ENCODE measurements at regions not wholly inside any gene's neighbourhood (a gene's known extent, or its start where the extent isn't known, plus 50 kb on each side); places are given as distances from the start of the nearest gene placed in this dataset.

DNA sequence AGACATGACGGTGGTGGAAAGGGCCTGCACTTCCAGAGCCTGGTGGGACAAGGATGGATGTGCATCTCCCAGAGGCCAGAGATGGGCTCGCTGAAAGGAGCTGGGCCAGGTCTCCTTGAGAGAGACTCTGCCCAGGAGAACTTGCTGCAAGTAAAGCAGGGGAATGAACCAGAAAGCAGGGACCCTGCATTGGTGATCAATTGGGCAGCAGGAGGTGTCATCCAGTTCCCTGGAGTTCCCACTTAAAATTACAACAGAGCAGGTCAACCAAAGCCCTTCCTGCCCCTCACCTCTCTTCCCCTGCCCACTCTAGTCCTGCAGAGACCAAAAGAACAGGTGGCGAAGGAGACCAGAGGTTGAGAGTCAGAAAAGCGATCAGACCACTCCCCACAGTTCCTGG lies 69.7 kb upstream of the CAB39 start:
- DNase-seq (ENCODE audit: low read depth): no peak

DNA sequence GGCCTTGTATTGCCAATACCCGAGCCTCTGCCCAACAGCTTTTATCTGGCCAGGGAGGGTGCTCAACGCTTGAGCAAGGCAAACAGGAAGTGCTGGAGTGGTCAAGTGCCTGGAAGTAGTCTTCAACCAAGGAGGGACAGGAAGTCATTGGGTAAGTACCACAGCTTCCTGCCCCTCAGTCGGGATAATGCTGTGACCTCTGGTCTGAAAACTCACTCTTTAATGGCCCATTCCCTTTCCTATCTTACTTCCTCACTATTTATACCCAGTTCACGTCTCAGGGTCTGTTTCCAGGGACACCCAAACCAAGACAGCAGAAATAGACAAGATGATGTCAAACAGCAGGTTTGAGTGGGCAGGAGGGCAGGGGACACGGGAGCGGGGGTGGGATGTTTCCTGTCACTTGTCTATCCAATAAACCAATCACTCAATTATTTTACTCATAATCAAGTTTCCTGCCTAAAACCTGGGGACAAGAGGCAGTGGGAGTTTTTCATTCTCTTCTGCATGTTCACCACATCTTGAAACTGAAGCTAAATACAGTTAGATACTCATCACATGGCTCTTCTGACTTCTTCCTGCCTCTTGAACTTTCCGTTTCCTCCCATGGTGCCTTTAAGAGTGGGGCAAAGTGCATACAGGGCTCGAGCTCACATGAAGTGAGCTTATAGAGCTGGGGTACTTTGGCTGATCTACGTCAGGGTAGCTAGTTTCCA lies 68.9 kb upstream of the CAB39 start:
- no peak for DNase-seq (ENCODE audit: low read depth)

DNA sequence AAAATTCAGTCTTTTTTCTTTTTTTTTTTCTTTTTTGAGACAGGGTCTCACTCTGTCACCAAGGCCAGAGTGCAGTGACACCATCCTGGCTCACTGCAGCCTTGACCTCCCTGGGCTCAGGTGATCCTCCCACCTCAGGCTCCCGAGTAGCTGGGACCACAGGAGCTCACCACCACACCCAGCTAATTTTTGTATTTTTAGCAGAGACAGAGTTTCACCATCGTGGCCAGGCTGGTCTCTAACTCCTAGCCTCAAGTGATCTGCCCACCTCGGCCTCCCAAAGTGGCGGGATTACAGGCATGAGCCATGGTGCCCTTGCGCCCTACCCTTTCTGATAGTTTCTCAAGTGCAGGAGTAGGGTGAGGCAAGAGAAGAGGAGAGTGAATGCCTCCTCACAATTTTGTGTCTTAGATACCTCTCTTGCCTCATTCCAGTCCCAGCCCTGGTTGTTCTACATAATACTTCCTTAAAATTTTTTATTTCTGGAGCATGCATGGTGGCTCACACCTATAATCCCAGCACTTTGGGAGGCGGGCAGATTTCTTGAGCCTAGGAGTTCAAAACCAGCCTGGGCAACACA lies 68.2 kb upstream of the CAB39 start:
- DNase-seq (ENCODE audit: low read depth): no peak

DNA sequence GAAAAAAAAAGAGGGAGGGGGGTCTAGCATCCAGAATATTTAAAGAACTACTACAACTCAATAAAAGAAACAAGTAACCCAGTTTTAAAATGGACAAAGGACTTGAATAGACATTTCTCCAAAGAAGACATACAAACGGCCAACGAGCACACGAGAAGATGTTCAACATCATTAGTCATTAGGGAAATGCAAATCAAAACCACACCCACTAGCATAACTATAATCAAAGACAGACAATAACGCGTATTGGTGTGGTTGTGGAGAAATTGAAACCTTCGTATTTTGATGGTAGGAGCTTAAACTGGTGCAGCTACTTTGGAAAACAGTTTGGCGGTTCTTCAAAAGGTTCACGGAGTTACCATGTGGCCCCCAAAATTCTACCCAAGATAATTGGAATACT lies 64.3 kb upstream of the CAB39 start:
- DNase-seq (ENCODE audit: low read depth): no peak

DNA sequence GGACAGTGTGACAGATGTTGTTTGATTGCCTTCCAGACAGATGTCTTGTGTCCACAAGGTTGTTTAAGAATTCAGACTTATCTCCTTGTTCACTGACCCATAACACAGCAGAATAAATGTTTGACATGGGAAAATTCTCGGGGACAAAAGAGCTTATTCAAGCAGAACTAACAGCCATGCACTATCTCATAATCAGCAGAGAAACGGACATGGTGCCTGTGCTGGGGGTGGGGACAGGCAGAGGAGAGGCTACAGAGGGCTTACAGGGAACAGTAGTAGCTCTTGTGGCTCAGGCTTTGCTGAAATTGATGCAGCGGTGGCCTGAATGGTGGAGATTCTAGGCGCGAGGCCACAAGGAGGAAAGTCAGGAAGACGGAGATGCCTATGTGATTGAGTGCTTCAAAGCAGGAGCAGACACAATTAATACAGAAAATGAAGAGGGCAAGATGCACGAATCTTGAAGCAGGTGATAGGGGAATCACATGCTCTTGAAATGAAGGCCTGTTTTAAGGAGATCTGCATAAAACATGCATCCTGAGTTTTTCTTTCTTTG lies 62.0 kb upstream of the CAB39 start:
- DNase-seq (ENCODE audit: low read depth): no peak

DNA sequence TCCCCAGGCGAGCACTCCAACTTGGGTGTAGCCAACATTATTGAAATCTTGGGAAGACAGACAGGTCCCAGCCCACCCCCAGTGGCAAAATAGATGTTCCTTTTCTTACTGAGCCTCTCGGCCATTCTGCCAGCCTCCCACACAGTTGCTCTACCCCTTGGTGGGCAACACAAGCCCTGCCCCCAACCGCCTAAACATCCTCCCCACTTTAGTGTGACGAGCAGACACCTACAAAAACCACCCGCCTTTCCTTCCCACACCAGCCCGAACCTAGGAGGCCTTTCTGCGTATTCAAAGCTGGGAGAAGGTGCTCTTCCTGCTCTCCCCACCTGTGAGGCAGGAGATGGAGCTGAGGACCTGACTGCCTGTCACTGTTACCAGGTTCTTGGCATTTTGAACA lies 58.6 kb upstream of the CAB39 start:
- no peak for DNase-seq (ENCODE audit: low read depth)

DNA sequence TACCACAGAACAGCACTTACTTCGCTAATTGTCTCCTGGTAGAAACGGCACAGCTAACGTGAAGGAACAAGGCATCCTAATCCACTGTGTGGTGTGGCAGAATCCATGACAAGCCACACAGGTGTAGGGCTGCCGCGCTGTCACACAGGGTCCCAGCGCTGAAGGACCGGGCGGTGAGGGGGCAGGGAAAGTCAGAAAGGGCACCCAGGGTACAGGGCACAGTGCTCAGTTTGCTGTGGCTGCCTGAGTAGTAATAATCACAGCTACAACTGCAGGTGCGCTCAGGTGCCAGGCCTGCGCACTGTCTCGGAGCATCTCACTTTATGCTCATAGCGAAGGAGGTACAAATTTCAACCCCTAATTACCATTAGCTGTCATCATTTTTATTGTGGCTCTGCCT lies 55.2 kb upstream of the CAB39 start:
- DNase-seq (ENCODE audit: low read depth): no peak

DNA sequence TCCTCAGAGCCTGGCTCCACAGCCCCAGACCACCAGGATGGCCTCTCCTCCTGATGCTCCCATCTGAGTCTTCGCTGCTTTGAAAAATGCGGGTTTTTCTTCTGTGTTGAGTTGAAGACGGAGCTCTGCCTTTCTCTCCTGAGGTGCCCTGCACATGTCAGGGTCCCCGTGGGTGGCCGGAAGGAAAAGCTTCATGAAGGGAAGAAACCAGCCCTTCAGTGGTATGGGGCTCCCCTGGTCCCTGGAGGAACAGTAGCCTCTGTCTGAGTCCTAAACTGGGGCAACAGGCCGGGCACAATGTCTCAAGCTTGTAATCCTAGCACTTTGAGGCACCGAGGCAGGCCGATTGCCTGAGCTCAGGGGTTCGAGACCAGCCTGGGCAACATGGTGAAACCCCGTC lies 54.7 kb upstream of the CAB39 start:
- no peak for DNase-seq (ENCODE audit: low read depth)

DNA sequence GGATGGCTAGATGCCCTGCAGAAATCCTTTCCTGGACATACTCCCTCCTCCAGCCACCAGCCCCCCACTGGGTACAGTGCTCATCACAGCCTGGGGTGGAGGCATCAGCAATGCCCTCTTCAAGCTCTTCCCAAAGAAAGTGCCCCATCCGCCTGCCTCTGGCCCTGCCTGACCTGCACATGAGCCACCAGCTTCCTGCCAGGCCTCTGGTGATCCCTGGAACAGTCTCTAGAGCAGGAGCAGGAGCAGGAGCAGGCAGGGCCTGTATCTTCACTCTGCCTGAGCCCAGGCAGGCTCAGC lies 54.1 kb upstream of the CAB39 start:
- DNase-seq (ENCODE audit: low read depth): no peak

DNA sequence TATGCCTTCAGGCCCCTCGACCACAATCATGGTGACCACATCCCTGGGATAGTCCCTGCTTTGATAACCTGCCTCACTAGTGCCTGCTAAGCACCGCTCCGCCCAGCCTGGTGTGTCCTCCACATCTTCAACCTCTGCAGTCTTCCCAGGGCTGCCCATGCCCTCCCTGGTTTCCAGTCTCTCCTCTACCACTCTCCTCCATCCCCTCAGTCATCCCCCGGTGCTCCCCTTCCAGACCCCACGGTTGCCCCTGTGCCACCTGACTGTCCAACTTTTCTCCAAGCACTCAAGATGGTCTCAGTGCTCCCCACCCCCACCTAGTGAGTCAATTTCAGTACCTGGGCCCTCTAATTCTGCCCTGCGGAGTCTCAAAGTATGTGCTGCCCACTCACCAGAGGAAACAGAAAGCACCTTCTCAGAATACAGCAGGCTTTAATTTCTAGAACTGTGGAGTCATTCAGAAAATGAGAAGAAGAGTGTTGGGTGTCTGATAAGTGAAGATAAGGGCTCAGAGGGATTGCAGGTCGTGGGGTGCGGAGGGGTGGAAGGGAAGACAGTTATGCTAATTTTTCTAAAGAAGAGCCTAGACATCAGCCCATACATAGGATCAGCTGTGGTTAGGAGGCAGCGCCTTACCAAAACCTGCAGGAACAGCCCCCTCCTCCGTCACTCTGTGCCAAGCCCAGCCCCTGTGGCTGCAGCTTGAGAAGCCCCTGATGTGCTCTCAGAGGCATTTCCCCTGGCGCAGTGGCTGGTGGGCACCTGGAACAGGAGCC lies 53.6 kb upstream of the CAB39 start:
- DNase-seq (ENCODE audit: low read depth): no peak

DNA sequence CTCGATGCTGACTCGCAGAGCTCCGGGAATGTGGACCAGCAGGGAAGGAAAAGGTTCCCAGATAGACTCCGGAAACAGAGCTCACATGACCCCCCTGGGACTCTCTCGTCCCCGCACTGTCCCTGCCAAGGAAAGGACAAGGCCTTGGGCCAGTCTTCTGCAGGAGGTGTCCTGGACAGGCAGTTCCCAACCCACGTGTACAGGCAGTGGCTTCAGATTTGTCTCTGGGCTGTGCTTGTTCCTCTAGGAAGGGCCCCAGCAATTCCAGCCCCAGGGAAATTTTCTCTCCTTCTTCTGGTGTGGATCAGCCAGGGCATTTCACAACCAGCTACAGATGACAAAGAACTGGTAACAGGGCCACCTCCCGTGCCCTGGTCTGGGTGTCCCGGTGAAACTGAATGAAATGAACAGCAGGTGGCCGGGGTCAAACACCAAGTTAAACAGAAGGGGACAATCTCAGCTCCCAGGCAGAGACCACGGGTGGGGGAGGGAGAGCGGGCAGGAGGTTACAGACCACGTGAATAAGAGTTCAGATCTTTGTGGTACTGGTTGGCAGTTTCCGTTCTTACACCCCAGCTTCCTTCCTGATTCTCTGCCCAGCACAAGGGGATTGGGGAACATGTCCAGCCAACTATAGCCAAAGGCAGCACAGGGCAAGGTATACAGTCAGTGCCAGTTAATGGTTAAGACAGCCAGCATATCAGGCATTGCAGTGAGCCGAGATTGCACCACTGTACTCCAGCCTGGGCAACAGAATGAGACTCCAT lies 52.2 kb upstream of the CAB39 start:
- no peak for DNase-seq (ENCODE audit: low read depth)

DNA sequence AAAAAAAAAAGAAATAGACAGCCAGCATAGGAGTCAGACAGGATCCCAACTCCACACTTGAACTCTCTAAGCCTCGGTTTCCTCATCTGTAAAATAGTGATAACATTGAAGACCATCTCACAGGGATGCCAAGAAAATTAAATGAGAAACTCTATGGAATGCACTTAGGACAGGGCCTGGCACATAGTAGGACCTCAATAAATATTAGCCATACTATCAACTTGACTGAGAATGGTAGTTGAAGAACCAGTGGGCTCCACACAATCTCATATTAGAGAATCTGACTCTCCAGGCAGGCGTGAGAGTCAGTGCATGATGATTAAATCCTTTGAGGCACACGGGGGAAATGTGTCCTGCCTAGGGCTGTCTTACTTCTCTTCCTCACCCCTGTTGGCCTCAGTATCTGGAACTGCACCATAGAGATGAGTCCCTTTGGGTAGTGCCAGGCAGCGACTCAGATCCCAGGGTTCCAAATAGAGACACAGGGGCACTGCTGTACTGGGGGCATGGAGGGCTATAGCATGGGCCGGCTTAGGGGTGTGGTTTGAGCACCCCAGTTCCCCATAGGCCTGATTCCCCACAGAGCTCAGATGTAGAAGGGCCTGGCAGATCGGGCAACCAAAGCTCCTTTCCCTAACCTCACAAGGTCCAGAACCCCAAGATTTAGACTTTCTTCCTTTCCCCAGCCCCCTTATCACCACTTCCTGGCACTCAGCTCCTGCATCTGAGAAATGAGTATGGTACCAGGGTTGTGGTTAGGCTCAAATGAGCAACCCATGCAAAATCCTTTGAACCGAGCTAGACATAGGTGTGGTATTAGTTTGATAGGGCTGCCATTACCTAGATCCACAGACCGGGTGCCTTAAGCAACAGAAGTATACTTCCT lies 51.3 kb upstream of the CAB39 start:
- no peak for DNase-seq (ENCODE audit: low read depth)
